ENCODE measurements at regions not wholly inside any gene's neighbourhood (a gene's known extent, or its start where the extent isn't known, plus 50 kb on each side); places are given as distances from the start of the nearest gene placed in this dataset.
"Not testable (repeated sequence)": the region's sequence is repeated elsewhere in the genome, so short reads cannot be mapped to it uniquely, and the experiment has no call there.

GRCh38 chr13:44800626-44801025, 188.6 kb downstream of the NUFIP1 start:
- ChIA-PET CTCF (no interaction called here), POLR2A (interaction anchor here (1.0 kb wide), 1 partner anchor 15 kb away, joined by 3 read pairs; no protein-coding TSS in a partner anchor)
- no peak overlapping the region for H3K4me3 ChIP-seq (ENCODE audit: low read depth, low read length)
- TF ChIP-seq CTCF (IDR thresholded peaks at IDR 0.05; ENCODE audit: insufficient read depth, low read length, missing control alignments) = no peak
- DNase-seq (ENCODE audit: low read depth, low spot score) = no peak

DNA sequence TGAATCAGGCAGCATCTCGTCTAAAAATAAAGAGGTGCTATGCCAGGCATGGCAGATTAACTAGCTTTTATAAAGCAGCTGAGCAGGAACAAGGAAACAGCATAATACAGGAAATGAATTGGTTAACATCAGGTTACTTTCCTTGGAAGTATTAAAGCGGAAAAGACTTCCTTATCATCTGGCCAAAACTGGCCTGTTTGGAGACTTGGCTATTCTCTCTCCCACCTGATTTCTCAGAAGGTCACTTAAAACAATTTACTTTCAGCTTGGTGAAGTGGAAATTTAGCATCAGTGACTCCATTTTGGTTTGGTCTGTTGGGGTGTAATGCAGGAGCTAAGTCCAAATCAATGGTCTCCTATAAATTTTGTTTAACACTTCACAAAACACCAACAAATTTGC, 191.6 kb downstream of the NUFIP1 start:
- ChIA-PET POLR2A (no interaction called here), CTCF (no interaction called here)
- TF ChIP-seq CTCF (IDR thresholded peaks at IDR 0.05; ENCODE audit: insufficient read depth, low read length, missing control alignments) = no peak
- no peak for DNase-seq (ENCODE audit: low read depth, low spot score)
- H3K4me3 ChIP-seq (ENCODE audit: low read depth, low read length) = no peak overlapping the region

GRCh38 chr13:44796597-44797490, 192.4 kb downstream of the NUFIP1 start:
- no peak overlapping the region for H3K4me3 ChIP-seq (ENCODE audit: low read depth, low read length)
- no peak for TF ChIP-seq CTCF (IDR thresholded peaks at IDR 0.05; ENCODE audit: insufficient read depth, low read length, missing control alignments)
- DNase-seq (ENCODE audit: low read depth, low spot score) = no peak
- POLR2A ChIA-PET = no interaction called here
- CTCF ChIA-PET = no interaction called here

- H3K4me3 ChIP-seq (ENCODE audit: low read depth, low read length); DNase-seq (ENCODE audit: low read depth, low spot score); POLR2A ChIA-PET; CTCF ChIA-PET: not testable (repeated sequence)
Observed at GRCh38 chr13:44796039-44796438, 193.2 kb downstream of the NUFIP1 start.

GRCh38 chr13:44795176-44795575, 194.1 kb downstream of the NUFIP1 start:
- no peak for DNase-seq (ENCODE audit: low read depth, low spot score)
- ChIA-PET POLR2A (no interaction called here), CTCF (no interaction called here)
- H3K4me3 ChIP-seq (ENCODE audit: low read depth, low read length) = no peak overlapping the region
- no peak for TF ChIP-seq CTCF (IDR thresholded peaks at IDR 0.05; ENCODE audit: insufficient read depth, low read length, missing control alignments)

- H3K4me3 ChIP-seq (ENCODE audit: low read depth, low read length) = no peak overlapping the region
- no peak for DNase-seq (ENCODE audit: low read depth, low spot score)
- ChIA-PET CTCF (no interaction called here), POLR2A (no interaction called here)
- TF ChIP-seq CTCF (IDR thresholded peaks at IDR 0.05; ENCODE audit: insufficient read depth, low read length, missing control alignments) = no peak
Observed at GRCh38 chr13:44792096-44792495, 197.2 kb downstream of the NUFIP1 start.

DNA sequence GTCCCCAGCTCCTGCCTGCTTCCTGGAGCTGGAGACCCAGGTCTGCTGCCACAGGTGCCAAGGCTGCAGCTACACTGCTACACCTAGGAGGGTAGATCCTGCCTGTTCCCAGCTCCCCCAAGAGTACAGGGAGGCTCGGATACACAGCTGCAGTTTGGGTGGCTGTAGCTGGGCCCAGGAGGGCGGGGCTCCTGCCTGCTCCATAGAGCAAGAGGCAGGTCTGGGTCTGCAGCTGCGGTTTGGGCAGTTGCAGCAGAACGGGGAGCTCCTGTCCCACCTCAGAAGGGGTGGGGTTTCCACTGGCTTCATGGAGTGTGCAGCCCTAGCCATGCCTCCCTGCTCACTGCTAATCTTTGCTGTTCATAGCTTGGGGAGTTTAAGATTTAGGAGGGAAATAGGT, 199.0 kb downstream of the NUFIP1 start:
- TF ChIP-seq CTCF (IDR thresholded peaks at IDR 0.05; ENCODE audit: insufficient read depth, low read length, missing control alignments) = no peak
- no peak overlapping the region for H3K4me3 ChIP-seq (ENCODE audit: low read depth, low read length)
- DNase-seq (ENCODE audit: low read depth, low spot score) = no peak
- POLR2A ChIA-PET = no interaction called here
- CTCF ChIA-PET = interaction anchor here (1.8 kb wide), 1 partner anchor 13 kb away, joined by 4 read pairs; no protein-coding TSS in a partner anchor
